Ovary (tissue), 7 donors: ENCODE measurements at regions not wholly inside any gene's neighbourhood (a gene's known extent, or its start where the extent isn't known, plus 50 kb on each side); places are given as distances from the start of the nearest gene placed in this dataset.

Source experiments
- DNase-seq, 5 donors: peaks; one replicate each; pipeline ENCODE4 v3.0.0-alpha.2; 2019 to 2020
- H3K27ac ChIP-seq, 2 donors: fragments of 200-600 bp; one replicate each; pipeline versions ENCODE4 v1.5.1 to v1.8.0; 2019 to 2022
- H3K27me3 ChIP-seq: fragments of 200-600 bp; one replicate; pipeline ENCODE4 v1.8.0; 2022
- H3K36me3 ChIP-seq: fragments of 200-600 bp; sonication (generic); one replicate; pipeline ENCODE4 v1.5.1; 2019
- H3K4me1 ChIP-seq: one replicate; pipeline ENCODE4 v1.8.1; 2013; ENCODE audit warnings: mild to moderate bottlenecking, moderate library complexity; ENCODE audit not compliant: insufficient read depth
- H3K4me3 ChIP-seq: fragments of 200-600 bp; sonication (generic); one replicate; pipeline ENCODE4 v1.5.1; 2017
- H3K9me3 ChIP-seq, 2 donors: fragments of 200-600 bp in 1 of 2; sonication (generic) in 1 of 2; one replicate each; pipeline versions ENCODE4 v1.5.1 to v1.8.1; 2013 to 2019; ENCODE audit warnings: mild to moderate bottlenecking in 1 of 2, moderate library complexity in 1 of 2
- EP300 ChIP-seq: sonication (generic); formaldehyde crosslinking; IDR thresholded peaks from one replicate; pipeline ENCODE4 v1.6.1; 2017; ENCODE audit warnings: antibody characterized with exemption
- POLR2A ChIP-seq: fragments of 450-650 bp; IDR thresholded peaks from one replicate; pipeline ENCODE4 v1.6.1; 2017; ENCODE audit warnings: antibody characterized with exemption, mild to moderate bottlenecking, moderate library complexity
- WGBS, 3 donors: extraction: QIAGEN DNeasy Blood & Tissue Kit in 1 of 3; methylation state at CpG; one replicate each; pipeline versions ENCODE4 v1.1.5 to v1.1.7; 2013 to 2017; 5-methylcytosine and 5-hydroxymethylcytosine counted together
- intact Hi-C, 4 donors: fragments of 100-400 bp; cut with DNase I; formaldehyde crosslinking; loops; one replicate each; pipeline versions ENCODE4 v1.11.0 to v1.15.1; 2022 to 2023
- TF ChIP-seq, protein P1 (sequence below), 3 donors: fragments of 450-650 bp in 2 of 3; fragments of 200-600 bp in 1 of 3; IDR thresholded peaks; one replicate each; pipeline versions ENCODE4 v1.5.1 to v1.8.0; 2016 to 2022; ENCODE audit warnings: antibody characterized with exemption in 3 of 3, mild to moderate bottlenecking in 1 of 3
- donor health status: DM: no; HTN: no; CAD: no; lungs with moderate emphysema.
- donor health status: DM: no; HTN: no; CAD: no.
- donor health status: Bipolar disorder and iron deficiency.
- donor health status: DM: no; HTN: no; CAD: no.
- donor health status: DM: yes; HTN: yes; CAD: no.

DNA sequence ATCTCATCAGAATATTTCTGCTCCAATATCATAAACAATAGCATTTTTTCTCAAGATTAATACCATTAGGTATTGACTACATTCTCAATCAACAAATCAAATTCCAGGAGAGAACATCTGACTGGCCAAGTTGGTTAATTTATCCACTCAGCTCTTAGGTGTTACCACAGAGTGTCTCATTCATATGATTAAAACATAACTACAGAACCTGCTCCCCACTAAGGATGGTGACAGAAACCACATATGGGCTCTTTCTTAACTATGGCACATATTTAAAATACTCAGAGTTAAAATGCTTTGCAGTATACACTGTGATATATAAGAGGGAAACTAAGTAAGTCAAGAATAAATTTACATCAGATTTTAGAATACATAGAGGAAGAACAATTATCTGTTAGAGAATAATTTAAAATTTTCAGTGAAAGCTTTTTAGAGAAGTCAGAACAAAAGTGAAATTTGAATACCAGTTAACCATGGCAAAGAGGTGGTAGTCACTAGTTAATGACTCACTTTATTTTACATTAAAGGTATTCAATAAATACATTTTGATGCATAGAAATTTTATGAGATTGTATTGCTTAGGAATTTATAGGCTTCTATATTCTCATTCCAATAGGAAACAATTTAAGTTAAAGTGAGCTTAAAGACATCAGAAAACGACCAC is 1120.8 kb upstream of the TMEFF2 start:
- no peaks in the 10 kb centered on the region for H3K36me3 ChIP-seq
- intact Hi-C loops, result no loop called here

DNA sequence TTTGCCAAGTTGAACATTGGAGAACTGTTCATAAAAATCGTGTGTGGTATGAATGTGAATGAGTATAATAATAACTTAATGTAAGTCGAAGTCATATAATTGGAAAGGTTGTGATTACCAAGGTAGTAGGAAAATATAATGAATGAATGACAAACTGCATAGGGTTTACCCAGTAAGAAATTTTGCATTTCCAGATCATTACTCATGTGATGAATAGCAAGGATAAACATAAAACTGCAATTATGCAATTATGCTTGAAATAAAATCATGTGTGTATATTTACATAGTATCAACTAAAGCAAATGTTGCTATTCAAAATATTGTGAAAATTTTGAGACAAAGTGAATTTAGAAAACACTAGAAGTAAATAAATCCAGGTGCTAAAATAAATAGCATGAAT is 1108.7 kb upstream of the TMEFF2 start:
- DNase-seq, result no peak
- intact Hi-C loops, result no loop called here
- Histone ChIP-seq H3K9me3 (no peaks in the 10 kb centered on the region), H3K4me3 (no peak overlapping the region), H3K36me3 (no peaks in the 10 kb centered on the region), H3K27me3 (no peaks in the 10 kb centered on the region), H3K4me1 (no peaks in the 10 kb centered on the region), H3K27ac (no peak overlapping the region)
- TF ChIP-seq POLR2A (no peak), EP300 (no peak)
- TF ChIP-seq, protein P1, sequence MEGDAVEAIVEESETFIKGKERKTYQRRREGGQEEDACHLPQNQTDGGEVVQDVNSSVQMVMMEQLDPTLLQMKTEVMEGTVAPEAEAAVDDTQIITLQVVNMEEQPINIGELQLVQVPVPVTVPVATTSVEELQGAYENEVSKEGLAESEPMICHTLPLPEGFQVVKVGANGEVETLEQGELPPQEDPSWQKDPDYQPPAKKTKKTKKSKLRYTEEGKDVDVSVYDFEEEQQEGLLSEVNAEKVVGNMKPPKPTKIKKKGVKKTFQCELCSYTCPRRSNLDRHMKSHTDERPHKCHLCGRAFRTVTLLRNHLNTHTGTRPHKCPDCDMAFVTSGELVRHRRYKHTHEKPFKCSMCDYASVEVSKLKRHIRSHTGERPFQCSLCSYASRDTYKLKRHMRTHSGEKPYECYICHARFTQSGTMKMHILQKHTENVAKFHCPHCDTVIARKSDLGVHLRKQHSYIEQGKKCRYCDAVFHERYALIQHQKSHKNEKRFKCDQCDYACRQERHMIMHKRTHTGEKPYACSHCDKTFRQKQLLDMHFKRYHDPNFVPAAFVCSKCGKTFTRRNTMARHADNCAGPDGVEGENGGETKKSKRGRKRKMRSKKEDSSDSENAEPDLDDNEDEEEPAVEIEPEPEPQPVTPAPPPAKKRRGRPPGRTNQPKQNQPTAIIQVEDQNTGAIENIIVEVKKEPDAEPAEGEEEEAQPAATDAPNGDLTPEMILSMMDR (IDR thresholded peaks at IDR 0.05), result no peak
- WGBS, 3 donors, result 77 to 85% (median 82%) methylated on average over 2 of the region's 2 CpGs

More for the DNA sequence above, 1120.8 kb upstream of the TMEFF2 start:
- Histone ChIP-seq H3K4me3 (no peak overlapping the region), H3K9me3 (peaks cover 0 to 1% of the 10 kb centered on the region in 2 donors), H3K4me1 (no peaks in the 10 kb centered on the region), H3K27me3 (no peaks in the 10 kb centered on the region), H3K27ac (no peak overlapping the region)
- TF ChIP-seq POLR2A (no peak), EP300 (no peak)
- TF ChIP-seq, protein P1 (IDR thresholded peaks at IDR 0.05), result no peak
- DNase-seq, result no peak
- WGBS, 3 donors, result 14 to 49% (median 21%) methylated on average over 1 of the region's 1 CpG

DNA sequence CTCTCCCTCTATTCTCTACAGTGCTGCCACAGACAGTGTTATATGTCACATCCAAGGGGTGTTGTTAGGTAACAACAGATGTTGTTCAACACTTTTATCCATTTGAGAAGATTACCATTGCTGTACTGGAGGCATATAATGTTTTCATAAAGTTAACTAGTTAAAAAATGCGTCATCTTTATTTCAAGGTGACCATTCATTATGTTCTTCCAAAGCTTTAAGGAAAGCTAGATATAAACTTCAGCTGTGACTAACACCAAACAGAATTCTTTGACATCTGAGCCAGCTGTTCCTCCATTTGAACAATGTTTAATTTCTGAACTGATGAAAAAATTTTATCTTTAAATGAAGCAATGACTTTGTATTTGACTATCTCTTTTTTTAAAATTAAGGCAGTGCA is 1099.6 kb upstream of the TMEFF2 start:
- Histone ChIP-seq H3K9me3 (no peaks in the 10 kb centered on the region), H3K27ac (no peak overlapping the region), H3K27me3 (no peaks in the 10 kb centered on the region), H3K4me3 (no peak overlapping the region), H3K36me3 (no peaks in the 10 kb centered on the region), H3K4me1 (no peaks in the 10 kb centered on the region)
- intact Hi-C loops, result no loop called here
- no peak for TF ChIP-seq EP300
- TF ChIP-seq POLR2A, result no peak
- TF ChIP-seq, protein P1 (IDR thresholded peaks at IDR 0.05), result no peak
- DNase-seq, result no peak
- 31 to 61% (median 35%) methylated on average over 1 of the region's 1 CpG for WGBS, 3 donors

DNA sequence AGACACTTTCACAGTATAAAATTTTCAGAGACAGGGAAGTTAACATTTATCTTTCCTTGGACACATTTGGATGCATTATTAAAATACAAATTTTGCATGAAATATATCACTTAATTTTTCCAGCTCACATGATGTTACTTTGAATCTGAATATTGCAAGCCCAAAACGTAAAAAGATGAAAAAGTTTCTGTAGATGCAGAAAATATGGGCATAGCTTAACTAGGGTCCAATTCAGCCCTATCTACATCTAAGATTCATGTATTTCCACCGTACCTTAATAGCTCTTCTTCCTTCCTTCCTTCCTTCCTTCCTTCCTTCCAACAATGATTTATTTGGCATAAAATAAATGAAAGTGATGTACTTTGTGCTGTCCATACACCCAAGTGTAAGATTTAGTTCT is 1084.6 kb upstream of the TMEFF2 start:
- Histone ChIP-seq H3K4me1 (no peaks in the 10 kb centered on the region), H3K4me3 (no peak overlapping the region), H3K27me3 (no peaks in the 10 kb centered on the region), H3K36me3 (no peaks in the 10 kb centered on the region), H3K27ac (no peak overlapping the region), H3K9me3 (no peaks in the 10 kb centered on the region)
- DNase-seq, result no peak
- intact Hi-C loops, result no loop called here
- 67 to 75% (median 68%) methylated on average over 2 of the region's 2 CpGs for WGBS, 3 donors
- TF ChIP-seq EP300, result no peak

DNA sequence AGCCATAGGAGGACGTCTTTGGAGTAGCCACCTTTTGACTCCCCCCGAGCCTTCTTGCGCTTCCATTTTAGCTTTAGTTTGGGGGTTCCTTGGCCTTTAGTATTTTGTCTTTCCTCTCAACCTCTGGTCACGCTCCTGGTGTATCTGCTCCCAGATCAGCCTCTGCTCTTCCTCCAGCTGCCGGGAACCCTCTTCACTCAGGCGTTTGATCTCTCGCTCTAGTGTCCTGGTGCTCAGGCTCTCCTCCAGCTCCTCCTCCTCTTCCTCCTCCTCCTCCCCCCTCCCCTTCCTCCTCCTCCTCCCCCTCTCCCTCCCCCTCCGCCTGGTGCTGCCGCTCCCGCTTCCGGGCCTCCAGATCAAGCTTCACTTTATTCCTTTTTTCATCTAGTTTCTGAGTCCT is 1082.3 kb upstream of the TMEFF2 start:
- no peak overlapping the region for H3K4me3 ChIP-seq
- no peaks in the 10 kb centered on the region for H3K9me3 ChIP-seq
- TF ChIP-seq EP300, result no peak
- TF ChIP-seq POLR2A, result no peak
- TF ChIP-seq, protein P1 (IDR thresholded peaks at IDR 0.05), result no peak
- WGBS, 3 donors, result 76 to 89% (median 78%) methylated on average over 11 of the region's 11 CpGs
- no peaks in the 10 kb centered on the region for H3K27me3 ChIP-seq
- intact Hi-C loops, result no loop called here
- H3K36me3 ChIP-seq, result no peaks in the 10 kb centered on the region
- no peak overlapping the region for H3K27ac ChIP-seq
- DNase-seq, result no peak
- no peaks in the 10 kb centered on the region for H3K4me1 ChIP-seq
